ENCODE measurements at regions not wholly inside any gene's neighbourhood (a gene's known extent, or its start where the extent isn't known, plus 50 kb on each side); places are given as distances from the start of the nearest gene placed in this dataset.

GRCh38 chr6:54474898-54475297 is 166.7 kb downstream of the TINAG start:
- Histone ChIP-seq H3K27me3 (ENCODE audit: insufficient read depth, low read length) (no peaks in the 10 kb centered on the region), H3K4me2 (ENCODE audit: low read length) (no peak overlapping the region), H3K9me2 (ENCODE audit: low read depth, low read length) (no peaks in the 10 kb centered on the region), H3K9ac (ENCODE audit: low read length) (no peak overlapping the region), H3F3A (ENCODE audit: insufficient read depth, low read length) (no peaks in the 10 kb centered on the region), H3K4me1 (ENCODE audit: insufficient read depth, low read length, severe bottlenecking) (no peaks in the 10 kb centered on the region), H3K79me2 (ENCODE audit: insufficient read depth, low read length) (no peaks in the 10 kb centered on the region), H3K9me3 (ENCODE audit: low read length) (no peaks in the 10 kb centered on the region), H3K36me3 (ENCODE audit: insufficient read depth, low read length) (no peaks in the 10 kb centered on the region), H3K4me3 (ENCODE audit: low read depth, low read length, poor library complexity, severe bottlenecking) (no peak overlapping the region), H2AFZ (ENCODE audit: low read length) (no peak overlapping the region), H4K20me1 (ENCODE audit: insufficient read depth, low read length) (no peaks in the 10 kb centered on the region), H3K27ac (ENCODE audit: low read depth, low read length, poor library complexity, severe bottlenecking) (no peak overlapping the region)
- no peak for TF ChIP-seq CTCF (IDR thresholded peaks at IDR 0.05; ENCODE audit: low read length)
- no peak for TF ChIP-seq EZH2 (IDR thresholded peaks at IDR 0.05; ENCODE audit: borderline replicate concordance, low read length)

GRCh38 chr6:54481091-54481490 is 172.8 kb downstream of the TINAG start:
- no peaks in the 10 kb centered on the region for H4K20me1 ChIP-seq (ENCODE audit: insufficient read depth, low read length)
- H2AFZ ChIP-seq (ENCODE audit: low read length), result no peak overlapping the region
- TF ChIP-seq EZH2 (IDR thresholded peaks at IDR 0.05; ENCODE audit: borderline replicate concordance, low read length) (no peak), CTCF (IDR thresholded peaks at IDR 0.05; ENCODE audit: low read length) (no peak)
- H3K36me3 ChIP-seq (ENCODE audit: insufficient read depth, low read length), result no peaks in the 10 kb centered on the region
- H3K4me2 ChIP-seq (ENCODE audit: low read length), result no peak overlapping the region
- no peaks in the 10 kb centered on the region for H3K4me1 ChIP-seq (ENCODE audit: insufficient read depth, low read length, severe bottlenecking)
- no peaks in the 10 kb centered on the region for H3F3A ChIP-seq (ENCODE audit: insufficient read depth, low read length)
- H3K9me2 ChIP-seq (ENCODE audit: low read depth, low read length), result no peaks in the 10 kb centered on the region
- no peak overlapping the region for H3K27ac ChIP-seq (ENCODE audit: low read depth, low read length, poor library complexity, severe bottlenecking)
- no peak overlapping the region for H3K4me3 ChIP-seq (ENCODE audit: low read depth, low read length, poor library complexity, severe bottlenecking)
- H3K9ac ChIP-seq (ENCODE audit: low read length), result no peak overlapping the region
- H3K9me3 ChIP-seq (ENCODE audit: low read length), result no peaks in the 10 kb centered on the region
- no peaks in the 10 kb centered on the region for H3K27me3 ChIP-seq (ENCODE audit: insufficient read depth, low read length)
- H3K79me2 ChIP-seq (ENCODE audit: insufficient read depth, low read length), result no peaks in the 10 kb centered on the region

GRCh38 chr6:54491431-54491830 is 183.2 kb downstream of the TINAG start:
- H3K4me2 ChIP-seq (ENCODE audit: low read length), result no peak overlapping the region
- TF ChIP-seq CTCF (IDR thresholded peaks at IDR 0.05; ENCODE audit: low read length) (no peak), EZH2 (IDR thresholded peaks at IDR 0.05; ENCODE audit: borderline replicate concordance, low read length) (no peak)

More at GRCh38 chr6:54491431-54491830, 183.2 kb downstream of the TINAG start:
- Histone ChIP-seq H3F3A (ENCODE audit: insufficient read depth, low read length) (no peaks in the 10 kb centered on the region), H3K9me2 (ENCODE audit: low read depth, low read length) (no peaks in the 10 kb centered on the region), H2AFZ (ENCODE audit: low read length) (no peak overlapping the region), H3K27me3 (ENCODE audit: insufficient read depth, low read length) (no peaks in the 10 kb centered on the region), H3K4me1 (ENCODE audit: insufficient read depth, low read length, severe bottlenecking) (no peaks in the 10 kb centered on the region), H3K79me2 (ENCODE audit: insufficient read depth, low read length) (no peaks in the 10 kb centered on the region), H3K4me3 (ENCODE audit: low read depth, low read length, poor library complexity, severe bottlenecking) (no peak overlapping the region), H4K20me1 (ENCODE audit: insufficient read depth, low read length) (no peaks in the 10 kb centered on the region), H3K9ac (ENCODE audit: low read length) (no peak overlapping the region), H3K27ac (ENCODE audit: low read depth, low read length, poor library complexity, severe bottlenecking) (no peak overlapping the region), H3K9me3 (ENCODE audit: low read length) (no peaks in the 10 kb centered on the region), H3K36me3 (ENCODE audit: insufficient read depth, low read length) (no peaks in the 10 kb centered on the region)

Data from OCI-LY1 (cell line).